ENCODE measurements at regions not wholly inside any gene's neighbourhood (a gene's known extent, or its start where the extent isn't known, plus 50 kb on each side); places are given as distances from the start of the nearest gene placed in this dataset.

DNA sequence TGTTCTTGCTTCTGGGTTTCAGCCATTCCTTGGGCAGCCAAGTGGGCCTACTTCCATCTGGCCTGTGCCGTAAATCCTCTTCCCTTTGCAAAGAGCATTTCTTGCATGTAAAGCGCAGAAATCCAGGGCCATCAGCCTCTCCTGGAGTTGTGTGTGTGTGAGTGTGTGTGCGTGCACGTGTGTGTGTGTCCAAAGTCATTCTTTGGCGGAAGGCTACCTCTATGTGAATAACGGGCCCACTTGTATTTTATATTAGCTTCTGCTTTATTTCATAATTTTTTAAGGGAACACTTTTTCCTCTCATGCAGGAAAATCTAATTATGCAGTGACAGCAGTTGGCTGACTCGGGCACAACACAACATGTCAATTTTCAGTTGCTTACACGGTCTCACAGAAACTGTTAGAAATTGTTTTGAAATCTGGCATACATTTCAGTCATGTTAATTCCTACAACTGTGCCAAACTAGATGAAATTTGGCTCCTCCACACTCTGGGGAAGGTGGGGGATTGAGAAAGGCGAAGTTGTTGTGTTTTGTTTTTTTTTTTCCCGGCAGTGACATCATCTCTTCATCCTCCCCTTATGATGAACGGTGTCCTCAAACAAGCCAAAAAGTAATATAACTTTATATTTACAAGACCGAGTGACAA lies 223.7 kb upstream of the TSHZ2 start:
- POLR2A ChIA-PET (ENCODE audit: low non-redundant PET) = no interaction called here
- H3K27ac ChIP-seq = no peak overlapping the region
- CTCF ChIA-PET = interaction anchor here (0.6 to 1.8 kb wide), 8 partner anchors 11 to 468 kb away, joined by 3 to 9 read pairs (median 4); no protein-coding TSS in a partner anchor
- DNase-seq (ENCODE audit: low spot score) = no peak
- TF ChIP-seq CTCF (conservative IDR thresholded peaks at IDR 0.05; ENCODE audit: low read depth) = no peak

GRCh38 chr20:52747845-52748284 lies 224.3 kb upstream of the TSHZ2 start:
- ChIA-PET CTCF (interaction anchor here (0.6 to 1.8 kb wide), 8 partner anchors 10 to 469 kb away, joined by 3 to 9 read pairs (median 4); no protein-coding TSS in a partner anchor), POLR2A (ENCODE audit: low non-redundant PET) (no interaction called here)
- peak; percentile 35 for DNase-seq (ENCODE audit: low spot score)
- no peak overlapping the region for H3K27ac ChIP-seq
- peak; percentile 22; the same call in 1 of the 2 replicates for TF ChIP-seq CTCF (conservative IDR thresholded peaks at IDR 0.05; ENCODE audit: low read depth)

- TF ChIP-seq CTCF (conservative IDR thresholded peaks at IDR 0.05; ENCODE audit: low read depth) = no peak
- H3K27ac ChIP-seq = no peak overlapping the region
- DNase-seq (ENCODE audit: low spot score) = no peak
- CTCF ChIA-PET = interaction anchor here (1.8 kb wide), 1 partner anchor 468 kb away, joined by 9 read pairs; no protein-coding TSS in a partner anchor
- POLR2A ChIA-PET (ENCODE audit: low non-redundant PET) = no interaction called here
Observed at GRCh38 chr20:52746770-52747169, 225.4 kb upstream of the TSHZ2 start.

DNA sequence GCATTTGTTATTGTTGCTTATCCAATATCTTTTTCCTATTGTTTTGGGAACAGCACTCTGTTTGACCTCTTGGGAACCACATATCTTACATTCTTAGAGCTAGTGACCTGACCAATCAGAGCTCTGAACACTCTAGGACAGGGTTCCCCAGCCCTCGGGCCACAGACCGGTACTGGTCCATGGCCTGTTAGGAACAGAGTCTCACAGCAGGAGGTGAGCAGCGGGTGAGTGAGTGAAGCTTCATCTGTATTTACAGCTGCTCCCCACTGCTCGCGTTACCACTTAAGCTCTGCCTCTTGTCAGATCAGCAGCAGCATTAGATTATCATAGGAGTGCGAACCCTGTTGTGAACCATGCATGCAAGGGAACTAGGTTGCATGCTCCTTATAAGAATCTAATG lies 226.0 kb upstream of the TSHZ2 start:
- CTCF ChIA-PET = no interaction called here
- no peak for DNase-seq (ENCODE audit: low spot score)
- no peak for TF ChIP-seq CTCF (conservative IDR thresholded peaks at IDR 0.05; ENCODE audit: low read depth)
- no peak overlapping the region for H3K27ac ChIP-seq
- POLR2A ChIA-PET (ENCODE audit: low non-redundant PET) = no interaction called here

DNA sequence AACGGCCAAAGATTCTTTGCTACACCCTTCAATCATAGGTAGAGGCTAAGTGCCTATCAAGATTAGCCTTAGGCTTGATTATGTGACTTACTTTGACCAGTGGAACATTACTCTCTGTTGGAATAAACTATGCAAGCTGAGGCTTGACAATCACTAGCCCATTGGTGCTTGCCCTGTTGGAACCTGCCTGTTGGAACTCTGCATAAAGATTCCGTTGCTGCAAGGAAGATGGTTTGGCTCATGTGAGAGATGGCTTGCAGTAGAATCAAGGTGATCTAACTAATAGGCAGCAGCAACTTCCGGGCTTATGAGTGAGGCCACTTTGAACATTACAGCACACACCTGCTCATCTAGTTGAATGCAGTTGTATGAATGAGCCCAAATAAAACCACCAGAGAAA lies 227.7 kb upstream of the TSHZ2 start:
- ChIA-PET CTCF (no interaction called here), POLR2A (ENCODE audit: low non-redundant PET) (no interaction called here)
- no peak for DNase-seq (ENCODE audit: low spot score)

DNA sequence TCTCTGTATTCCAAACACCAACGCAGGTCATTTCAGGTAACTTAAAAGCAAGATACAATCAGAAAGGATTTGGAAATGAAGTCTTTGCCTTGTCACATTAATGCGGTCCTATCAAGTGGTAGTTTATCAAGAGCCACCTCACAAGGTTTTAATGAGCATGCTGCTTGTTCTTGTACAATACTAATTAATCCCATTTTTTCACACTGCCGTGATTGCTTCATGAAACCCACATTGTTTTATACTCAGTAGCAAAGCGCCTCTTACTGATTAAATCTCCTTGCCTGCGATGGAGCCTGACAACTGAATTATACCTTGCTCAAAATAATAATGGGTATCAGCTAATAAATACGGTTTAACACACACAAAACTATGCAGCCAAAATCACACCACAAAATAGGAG lies 234.1 kb upstream of the TSHZ2 start:
- ChIA-PET CTCF (interaction anchor here (0.7 kb wide), 1 partner anchor 10 kb away, joined by 3 read pairs; no protein-coding TSS in a partner anchor), POLR2A (ENCODE audit: low non-redundant PET) (no interaction called here)
- DNase-seq (ENCODE audit: low spot score) = no peak
- TF ChIP-seq CTCF (conservative IDR thresholded peaks at IDR 0.05; ENCODE audit: low read depth) = no peak
- no peak overlapping the region for H3K27ac ChIP-seq

More for the DNA sequence above, 227.7 kb upstream of the TSHZ2 start:
- no peak for TF ChIP-seq CTCF (conservative IDR thresholded peaks at IDR 0.05; ENCODE audit: low read depth)
- H3K27ac ChIP-seq = no peak overlapping the region

Data from RWPE1 (cell line).